ENCODE measurements at regions not wholly inside any gene's neighbourhood (a gene's known extent, or its start where the extent isn't known, plus 50 kb on each side); places are given as distances from the start of the nearest gene placed in this dataset.

GRCh38 chr13:86831084-86831483 lies 840.1 kb upstream of the SLITRK5 start:
- Histone ChIP-seq H3K4me3 (ENCODE audit: low read depth in 2 of 2, low read length in 2 of 2) (no peak overlapping the region), H3K27me3 (ENCODE audit: control insufficient read depth, insufficient read depth, low read length) (no peaks in the 10 kb centered on the region), H3K36me3 (ENCODE audit: control insufficient read depth, insufficient read depth, low read length) (no peaks in the 10 kb centered on the region), H3K4me1 (ENCODE audit: control insufficient read depth, insufficient read depth, low read length) (no peaks in the 10 kb centered on the region), H3K9me3 (ENCODE audit: control insufficient read depth, insufficient read depth, low read depth, low read length) (no peaks in the 10 kb centered on the region), H3K27ac (ENCODE audit: low read length) (no peak overlapping the region)
- intact Hi-C loops (cut with micrococcal nuclease; ENCODE audit: unreplicated experiment) (no loop called here), in situ Hi-C loops (cut with HindIII; ENCODE audit: low pct_unique_long_range_greater_than_20kb, low sequenced_read_pairs) (no loop called here)
- ChIA-PET CTCF (no interaction called here), POLR2A (no interaction called here)
- no TSS peak for BruUV-seq (replicated peaks)
- ATAC-seq (no peak), DNase-seq (ENCODE audit: low read depth, low spot score) (no peak)
- TF ChIP-seq REST (IDR thresholded peaks at IDR 0.05; ENCODE audit: insufficient read depth in 1 of 2, low read depth in 2 of 2, low read length in 1 of 2) (no peak), POLR2AphosphoS5 (IDR thresholded peaks at IDR 0.05; ENCODE audit: low read depth, low read length) (no peak), SIN3A (IDR thresholded peaks at IDR 0.05; ENCODE audit: borderline replicate concordance, insufficient read depth, low read depth, low read length) (no peak), CTCF (IDR thresholded peaks at IDR 0.05) (no peak), TCF7L2 (IDR thresholded peaks at IDR 0.05; ENCODE audit: low read depth, low read length) (no peak)

- ChIA-PET POLR2A (no interaction called here), CTCF (no interaction called here)
- no peak overlapping the region for H3K27ac ChIP-seq (ENCODE audit: low read length)
- ATAC-seq (no peak), DNase-seq (ENCODE audit: low read depth, low spot score) (no peak)
- no peak overlapping the region for H3K4me3 ChIP-seq (ENCODE audit: low read depth in 2 of 2, low read length in 2 of 2)
- H3K9me3 ChIP-seq (ENCODE audit: control insufficient read depth, insufficient read depth, low read depth, low read length): no peaks in the 10 kb centered on the region
- TF ChIP-seq SIN3A (IDR thresholded peaks at IDR 0.05; ENCODE audit: borderline replicate concordance, insufficient read depth, low read depth, low read length) (no peak), TCF7L2 (IDR thresholded peaks at IDR 0.05; ENCODE audit: low read depth, low read length) (no peak)
- in situ Hi-C loops (cut with HindIII; ENCODE audit: low pct_unique_long_range_greater_than_20kb, low sequenced_read_pairs) (no loop called here), intact Hi-C loops (cut with micrococcal nuclease; ENCODE audit: unreplicated experiment) (no loop called here)
- H3K36me3 ChIP-seq (ENCODE audit: control insufficient read depth, insufficient read depth, low read length): no peaks in the 10 kb centered on the region
- H3K4me1 ChIP-seq (ENCODE audit: control insufficient read depth, insufficient read depth, low read length): no peaks in the 10 kb centered on the region
- BruUV-seq (replicated peaks): no TSS peak
- no peaks in the 10 kb centered on the region for H3K27me3 ChIP-seq (ENCODE audit: control insufficient read depth, insufficient read depth, low read length)
Observed at GRCh38 chr13:86838411-86839120, 832.6 kb upstream of the SLITRK5 start.

DNA sequence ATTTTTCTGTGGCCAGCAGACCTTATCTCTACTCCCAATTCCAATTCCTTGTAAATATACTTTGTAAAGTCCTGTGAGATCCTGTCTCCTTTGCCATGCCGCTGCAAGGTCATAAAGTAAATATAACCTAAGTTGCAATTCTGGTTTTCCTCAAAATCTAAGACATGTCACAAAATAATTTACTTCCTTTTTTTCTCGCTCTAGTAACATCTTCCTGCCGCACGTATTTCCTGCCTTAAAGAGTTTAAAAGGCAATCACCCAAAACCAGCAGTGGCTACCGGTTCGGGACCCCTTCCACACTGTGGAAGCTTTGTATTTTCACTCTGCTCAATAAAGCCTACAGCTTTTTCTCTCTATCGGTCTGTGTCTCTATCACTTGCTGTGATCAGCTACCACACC lies 832.0 kb upstream of the SLITRK5 start:
- intact Hi-C loops (cut with micrococcal nuclease; ENCODE audit: unreplicated experiment) (no loop called here), in situ Hi-C loops (cut with HindIII; ENCODE audit: low pct_unique_long_range_greater_than_20kb, low sequenced_read_pairs) (no loop called here)
- no TSS peak for BruUV-seq (replicated peaks)
- H3K9me3 ChIP-seq (ENCODE audit: control insufficient read depth, insufficient read depth, low read depth, low read length): no peaks in the 10 kb centered on the region
- no peak overlapping the region for H3K27ac ChIP-seq (ENCODE audit: low read length)
- no peaks in the 10 kb centered on the region for H3K36me3 ChIP-seq (ENCODE audit: control insufficient read depth, insufficient read depth, low read length)
- H3K27me3 ChIP-seq (ENCODE audit: control insufficient read depth, insufficient read depth, low read length): no peaks in the 10 kb centered on the region
- no peak overlapping the region for H3K4me3 ChIP-seq (ENCODE audit: low read depth in 2 of 2, low read length in 2 of 2)
- H3K4me1 ChIP-seq (ENCODE audit: control insufficient read depth, insufficient read depth, low read length): no peaks in the 10 kb centered on the region
- CTCF ChIA-PET: no interaction called here
- TF ChIP-seq TCF7L2 (IDR thresholded peaks at IDR 0.05; ENCODE audit: low read depth, low read length): no peak
- TF ChIP-seq SIN3A (IDR thresholded peaks at IDR 0.05; ENCODE audit: borderline replicate concordance, insufficient read depth, low read depth, low read length): no peak
- no peak for TF ChIP-seq POLR2AphosphoS5 (IDR thresholded peaks at IDR 0.05; ENCODE audit: low read depth, low read length)
- no peak for TF ChIP-seq REST (IDR thresholded peaks at IDR 0.05; ENCODE audit: insufficient read depth in 1 of 2, low read depth in 2 of 2, low read length in 1 of 2)
- TF ChIP-seq CTCF (IDR thresholded peaks at IDR 0.05): no peak
- POLR2A ChIA-PET: no interaction called here
- DNase-seq (ENCODE audit: low read depth, low spot score) (no peak), ATAC-seq (no peak)
